Natural killer cell treated with Interleukin-12 subunit alpha and Interleukin-12 subunit beta and Interleukin-15 and Interleukin-18, amount 100 ng/mL, for 72 hours (primary cell): ENCODE measurements at regions not wholly inside any gene's neighbourhood (a gene's known extent, or its start where the extent isn't known, plus 50 kb on each side); places are given as distances from the start of the nearest gene placed in this dataset.
"Not testable (repeated sequence)": the region's sequence is repeated elsewhere in the genome, so short reads cannot be mapped to it uniquely, and the experiment has no call there.

Source experiments
- ATAC-seq, 2 donors: fragments of 150-1000 bp; cut with Tn5 transposase in 1 of 2; sonication (Bioruptor Pico), chemical (Tn5 transposase) in 1 of 2; 2 replicates each; pipeline ENCODE4 v1.10.0; 2021
- DNase-seq: peaks from one replicate; pipeline ENCODE4 v3.0.0; 2022; ENCODE audit warnings: low spot score
- H3K27ac Mint-ChIP-seq, 2 donors: 1 replicate in 1 of 2; 2 replicates in 1 of 2; pipeline ENCODE4 v1.8.0; 2022; ENCODE audit warnings: mixed read lengths in 2 of 2, mild to moderate bottlenecking in 1 of 2, moderate library complexity in 1 of 2
- H3K27me3 Mint-ChIP-seq, 2 donors: 1 replicate in 1 of 2; 2 replicates in 1 of 2; pipeline ENCODE4 v1.8.0; 2022; ENCODE audit warnings: mixed read lengths in 2 of 2
- H3K36me3 Mint-ChIP-seq: one replicate; pipeline ENCODE4 v1.8.0; 2022; ENCODE audit warnings: mixed read lengths
- H3K4me1 Mint-ChIP-seq, 2 donors: 1 replicate in 1 of 2; 2 replicates in 1 of 2; pipeline ENCODE4 v1.8.0; 2022; ENCODE audit warnings: low read depth in 2 of 2, mixed read lengths in 2 of 2, mild to moderate bottlenecking in 1 of 2
- H3K4me3 Mint-ChIP-seq: one replicate; pipeline ENCODE4 v1.8.0; 2022; ENCODE audit warnings: mixed read lengths
- H3K9me3 Mint-ChIP-seq: 2 replicates; pipeline ENCODE4 v1.8.0; 2022; ENCODE audit warnings: mixed read lengths

- DNase-seq, result no peak
- H3K27ac Mint-ChIP-seq, result no peak overlapping the region
- H3K4me3 Mint-ChIP-seq, result no peak overlapping the region
- no peaks in the 10 kb centered on the region for H3K36me3 Mint-ChIP-seq
- no peaks in the 10 kb centered on the region for H3K9me3 Mint-ChIP-seq
- ATAC-seq, result no peak
- H3K4me1 Mint-ChIP-seq, result peaks cover 15 to 17% of the 10 kb centered on the region in 2 donors
- H3K27me3 Mint-ChIP-seq, result peaks cover 23% of the 10 kb centered on the region in 2 donors
These were observed 547.5 kb upstream of the SPRY2 start for GRCh38 chr13:80888390-80888789.

- no peak overlapping the region for H3K4me3 Mint-ChIP-seq
- DNase-seq (no peak), ATAC-seq (no peak)
- H3K4me1 Mint-ChIP-seq, result peaks cover 15 to 17% of the 10 kb centered on the region in 2 donors
- H3K36me3 Mint-ChIP-seq, result no peaks in the 10 kb centered on the region
- H3K27ac Mint-ChIP-seq, result no peak overlapping the region
- H3K9me3 Mint-ChIP-seq, result no peaks in the 10 kb centered on the region
- H3K27me3 Mint-ChIP-seq, result peaks cover 19 to 23% of the 10 kb centered on the region in 2 donors
These were observed 543.3 kb upstream of the SPRY2 start for GRCh38 chr13:80884056-80884785.

- ATAC-seq, result no peak
- DNase-seq, result no peak
- Mint-ChIP-seq H3K27me3 (peaks cover 19 to 23% of the 10 kb centered on the region in 2 donors), H3K36me3 (no peaks in the 10 kb centered on the region), H3K4me3 (no peak overlapping the region), H3K9me3 (no peaks in the 10 kb centered on the region), H3K27ac (no peak overlapping the region), H3K4me1 (peaks cover 15 to 17% of the 10 kb centered on the region in 2 donors)
These were observed 542.6 kb upstream of the SPRY2 start for GRCh38 chr13:80883545-80883944.

- Mint-ChIP-seq H3K4me3 (no peak overlapping the region), H3K9me3 (no peaks in the 10 kb centered on the region), H3K27me3 (peaks cover 13 to 20% of the 10 kb centered on the region in 2 donors), H3K4me1 (peaks cover 4% of the 10 kb centered on the region in 2 donors), H3K27ac (no peak overlapping the region), H3K36me3 (no peaks in the 10 kb centered on the region)
- ATAC-seq, result no peak
- no peak for DNase-seq
These were observed 541.1 kb upstream of the SPRY2 start for GRCh38 chr13:80881942-80882445.

- DNase-seq (no peak), ATAC-seq (no peak)
- peaks cover 10 to 15% of the 10 kb centered on the region in 2 donors for H3K27me3 Mint-ChIP-seq
- H3K9me3 Mint-ChIP-seq, result no peaks in the 10 kb centered on the region
- no peak overlapping the region for H3K4me3 Mint-ChIP-seq
- no peaks in the 10 kb centered on the region for H3K4me1 Mint-ChIP-seq
- H3K36me3 Mint-ChIP-seq, result no peaks in the 10 kb centered on the region
- no peak overlapping the region for H3K27ac Mint-ChIP-seq
These were observed 540.6 kb upstream of the SPRY2 start for GRCh38 chr13:80881495-80881894.

- peaks cover 6 to 11% of the 10 kb centered on the region in 2 donors for H3K27me3 Mint-ChIP-seq
- ATAC-seq, result no peak
- no peaks in the 10 kb centered on the region for H3K36me3 Mint-ChIP-seq
- no peaks in the 10 kb centered on the region for H3K4me1 Mint-ChIP-seq
- no peak for DNase-seq
- H3K4me3 Mint-ChIP-seq, result no peak overlapping the region
- H3K9me3 Mint-ChIP-seq, result no peaks in the 10 kb centered on the region
- H3K27ac Mint-ChIP-seq, result no peak overlapping the region
These were observed 540.1 kb upstream of the SPRY2 start for GRCh38 chr13:80881034-80881433.

- no peaks in the 10 kb centered on the region for H3K27me3 Mint-ChIP-seq
- H3K4me1 Mint-ChIP-seq, result peaks cover 8 to 9% of the 10 kb centered on the region in 2 donors
- DNase-seq, result no peak
These were observed 537.0 kb upstream of the SPRY2 start for GRCh38 chr13:80877944-80878241.

GRCh38 chr13:80877209-80877943, 536.5 kb upstream of the SPRY2 start:
- H3K36me3 Mint-ChIP-seq, result no peaks in the 10 kb centered on the region
- DNase-seq (no peak), ATAC-seq (no peak)
- peaks cover 8 to 9% of the 10 kb centered on the region in 2 donors for H3K4me1 Mint-ChIP-seq
- H3K27me3 Mint-ChIP-seq, result no peaks in the 10 kb centered on the region
- H3K9me3 Mint-ChIP-seq, result no peaks in the 10 kb centered on the region
- H3K27ac Mint-ChIP-seq, result no peak overlapping the region
- H3K4me3 Mint-ChIP-seq, result no peak overlapping the region

More at GRCh38 chr13:80877944-80878241, 537.0 kb upstream of the SPRY2 start:
- Mint-ChIP-seq H3K36me3 (no peaks in the 10 kb centered on the region), H3K4me3 (no peak overlapping the region), H3K27ac (no peak overlapping the region), H3K9me3 (no peaks in the 10 kb centered on the region)
- no peak for ATAC-seq

- Mint-ChIP-seq H3K4me3 (peak overlapping the region; percentile 11), H3K9me3 (no peaks in the 10 kb centered on the region), H3K36me3 (no peaks in the 10 kb centered on the region), H3K27me3 (peaks cover 7 to 10% of the 10 kb centered on the region in 2 donors), H3K27ac (no peak overlapping the region), H3K4me1 (peaks cover 8 to 9% of the 10 kb centered on the region in 2 donors)
- DNase-seq (peak; percentile 79), ATAC-seq (peak; percentile 98 to 100)
These were observed 532.7 kb upstream of the SPRY2 start for GRCh38 chr13:80873589-80873988.

- ATAC-seq, DNase-seq, H3K9me3 Mint-ChIP-seq, H3K4me3 Mint-ChIP-seq, H3K36me3 Mint-ChIP-seq, H3K27ac Mint-ChIP-seq, H3K4me1 Mint-ChIP-seq: not testable (repeated sequence)
- H3K27me3 Mint-ChIP-seq, result peaks cover 10 to 11% of the 10 kb centered on the region in 2 donors
These were observed 531.0 kb upstream of the SPRY2 start for GRCh38 chr13:80871971-80872370.

GRCh38 chr13:80871481-80871880, 530.6 kb upstream of the SPRY2 start:
- H3K36me3 Mint-ChIP-seq, result no peaks in the 10 kb centered on the region
- no peak overlapping the region for H3K27ac Mint-ChIP-seq
- no peak overlapping the region for H3K4me3 Mint-ChIP-seq
- ATAC-seq (no peak), DNase-seq (no peak)
- peaks cover 8 to 9% of the 10 kb centered on the region in 2 donors for H3K4me1 Mint-ChIP-seq
- H3K9me3 Mint-ChIP-seq, result no peaks in the 10 kb centered on the region
- H3K27me3 Mint-ChIP-seq, result peaks cover 10 to 11% of the 10 kb centered on the region in 2 donors

GRCh38 chr13:80870186-80870585, 529.3 kb upstream of the SPRY2 start:
- peaks cover 11 to 13% of the 10 kb centered on the region in 2 donors for H3K27me3 Mint-ChIP-seq
- H3K4me3 Mint-ChIP-seq, result no peak overlapping the region
- H3K4me1 Mint-ChIP-seq, result peaks cover 8 to 9% of the 10 kb centered on the region in 2 donors
- ATAC-seq (no peak), DNase-seq (no peak)
- H3K9me3 Mint-ChIP-seq, result no peaks in the 10 kb centered on the region
- H3K27ac Mint-ChIP-seq, result no peak overlapping the region
- H3K36me3 Mint-ChIP-seq, result no peaks in the 10 kb centered on the region

- H3K27me3 Mint-ChIP-seq, result peaks cover 11 to 15% of the 10 kb centered on the region in 2 donors
- no peaks in the 10 kb centered on the region for H3K4me1 Mint-ChIP-seq
- DNase-seq, result no peak
- no peaks in the 10 kb centered on the region for H3K9me3 Mint-ChIP-seq
- H3K36me3 Mint-ChIP-seq, result no peaks in the 10 kb centered on the region
- ATAC-seq, result no peak
- no peak overlapping the region for H3K27ac Mint-ChIP-seq
- no peak overlapping the region for H3K4me3 Mint-ChIP-seq
These were observed 526.0 kb upstream of the SPRY2 start for GRCh38 chr13:80866921-80867320.

- no peak overlapping the region for H3K4me3 Mint-ChIP-seq
- no peak overlapping the region for H3K27ac Mint-ChIP-seq
- DNase-seq, result no peak
- no peaks in the 10 kb centered on the region for H3K4me1 Mint-ChIP-seq
- no peaks in the 10 kb centered on the region for H3K36me3 Mint-ChIP-seq
- H3K27me3 Mint-ChIP-seq, result peaks cover 9 to 13% of the 10 kb centered on the region in 2 donors
- ATAC-seq, result no peak
- no peaks in the 10 kb centered on the region for H3K9me3 Mint-ChIP-seq
These were observed 524.4 kb upstream of the SPRY2 start for GRCh38 chr13:80865329-80865728.
